ENCODE measurements at regions not wholly inside any gene's neighbourhood (a gene's known extent, or its start where the extent isn't known, plus 50 kb on each side); places are given as distances from the start of the nearest gene placed in this dataset.
A peak's percentile ranks its signal among the peaks of the same experiment; 100 is the strongest.
"Not testable (repeated sequence)": the region's sequence is repeated elsewhere in the genome, so short reads cannot be mapped to it uniquely, and the experiment has no call there.

DNA sequence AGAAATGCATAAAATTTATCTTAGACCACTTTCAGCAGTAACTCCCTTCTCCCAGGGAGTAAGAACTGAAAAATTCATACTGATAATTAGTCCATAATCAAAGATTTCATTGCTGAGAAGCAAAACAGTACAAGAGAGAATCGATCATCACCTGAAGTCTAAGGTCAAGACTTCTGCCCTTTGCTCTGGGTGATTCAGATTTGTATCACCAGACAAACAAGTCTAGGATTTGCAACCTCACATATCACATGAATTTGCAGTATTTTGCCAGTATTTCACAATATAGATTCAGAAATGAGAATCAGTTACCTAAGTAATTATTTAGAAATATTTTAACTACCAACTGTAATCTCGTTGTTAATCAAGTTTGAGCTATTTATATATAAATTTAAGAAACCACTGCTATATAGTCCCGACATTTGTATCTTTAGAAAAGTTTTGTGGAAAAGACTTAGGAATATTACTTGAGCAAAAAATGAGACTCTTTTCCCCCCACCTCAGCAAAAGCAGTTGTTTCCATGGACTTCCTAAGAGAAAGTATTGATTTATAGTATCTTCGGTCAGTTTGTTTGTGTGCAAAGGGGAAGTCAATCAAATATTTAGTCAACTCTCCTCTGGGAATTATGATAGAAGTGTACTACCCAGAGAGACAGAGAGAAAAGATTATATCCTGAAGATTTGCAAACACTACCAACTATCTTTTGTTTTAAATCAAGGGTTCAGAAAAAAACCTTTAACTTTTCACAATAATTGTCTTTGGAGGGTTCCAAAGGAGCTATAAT, 840.1 kb downstream of the TRHDE start:
- TF ChIP-seq POLR2A (IDR thresholded peaks at IDR 0.05), result no peak
- TF ChIP-seq, protein P1, sequence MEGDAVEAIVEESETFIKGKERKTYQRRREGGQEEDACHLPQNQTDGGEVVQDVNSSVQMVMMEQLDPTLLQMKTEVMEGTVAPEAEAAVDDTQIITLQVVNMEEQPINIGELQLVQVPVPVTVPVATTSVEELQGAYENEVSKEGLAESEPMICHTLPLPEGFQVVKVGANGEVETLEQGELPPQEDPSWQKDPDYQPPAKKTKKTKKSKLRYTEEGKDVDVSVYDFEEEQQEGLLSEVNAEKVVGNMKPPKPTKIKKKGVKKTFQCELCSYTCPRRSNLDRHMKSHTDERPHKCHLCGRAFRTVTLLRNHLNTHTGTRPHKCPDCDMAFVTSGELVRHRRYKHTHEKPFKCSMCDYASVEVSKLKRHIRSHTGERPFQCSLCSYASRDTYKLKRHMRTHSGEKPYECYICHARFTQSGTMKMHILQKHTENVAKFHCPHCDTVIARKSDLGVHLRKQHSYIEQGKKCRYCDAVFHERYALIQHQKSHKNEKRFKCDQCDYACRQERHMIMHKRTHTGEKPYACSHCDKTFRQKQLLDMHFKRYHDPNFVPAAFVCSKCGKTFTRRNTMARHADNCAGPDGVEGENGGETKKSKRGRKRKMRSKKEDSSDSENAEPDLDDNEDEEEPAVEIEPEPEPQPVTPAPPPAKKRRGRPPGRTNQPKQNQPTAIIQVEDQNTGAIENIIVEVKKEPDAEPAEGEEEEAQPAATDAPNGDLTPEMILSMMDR (IDR thresholded peaks at IDR 0.05), result no peak
- ATAC-seq (peak; percentile 82 to 97 (median 94)), DNase-seq (no peak)
- peak overlapping the region in 1 of 3 donors; percentile 9 for H3K4me3 ChIP-seq
- 25% methylated on average over 4 of the region's 4 CpGs for WGBS (ENCODE audit: insufficient coverage, low coverage, low lambda C conversion rate, missing lambda C conversion rate)
- H3K36me3 ChIP-seq, result no peaks in the 10 kb centered on the region
- H3K9me3 ChIP-seq, result no peaks in the 10 kb centered on the region
- H3K4me1 ChIP-seq, result peaks cover 0 to 4% (median 0%) of the 10 kb centered on the region in 4 donors
- H3K27me3 ChIP-seq, result no peaks in the 10 kb centered on the region
- intact Hi-C loops (cut with DNase I), result no loop called here
- peak overlapping the region in 2 of 3 donors; percentile 53 to 59 for H3K27ac ChIP-seq

DNA sequence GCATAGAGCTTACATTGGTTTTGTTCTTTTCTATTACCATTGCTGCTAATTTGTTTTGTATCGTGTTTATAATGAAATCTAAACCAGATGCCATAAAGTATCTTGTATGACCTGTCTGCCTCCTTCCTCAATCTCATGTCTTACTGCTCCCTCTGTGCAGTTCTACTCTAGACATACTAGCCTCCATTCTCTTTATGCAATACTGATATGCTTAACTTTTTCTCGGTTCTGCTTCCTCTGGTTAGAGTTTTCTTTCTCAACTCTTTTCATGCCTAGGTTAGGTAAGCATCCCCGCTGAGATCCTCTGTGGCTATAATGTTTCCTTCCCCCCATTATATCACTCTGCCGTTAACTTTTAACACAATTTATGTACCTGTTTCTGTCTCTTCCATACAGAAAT, 852.3 kb downstream of the TRHDE start:
- TF ChIP-seq POLR2A (IDR thresholded peaks at IDR 0.05), result no peak
- TF ChIP-seq, protein P1 (IDR thresholded peaks at IDR 0.05), result no peak
- Histone ChIP-seq H3K9me3 (no peaks in the 10 kb centered on the region), H3K36me3 (no peaks in the 10 kb centered on the region), H3K4me3 (no peak overlapping the region), H3K27me3 (no peaks in the 10 kb centered on the region), H3K27ac (no peak overlapping the region), H3K4me1 (peaks cover 0 to 6% (median 0%) of the 10 kb centered on the region in 4 donors)
- intact Hi-C loops (cut with DNase I), result no loop called here
- ATAC-seq (no peak), DNase-seq (no peak)
- WGBS (ENCODE audit: insufficient coverage, low coverage, low lambda C conversion rate, missing lambda C conversion rate), result 53% methylated on average over 4 of the region's 4 CpGs

DNA sequence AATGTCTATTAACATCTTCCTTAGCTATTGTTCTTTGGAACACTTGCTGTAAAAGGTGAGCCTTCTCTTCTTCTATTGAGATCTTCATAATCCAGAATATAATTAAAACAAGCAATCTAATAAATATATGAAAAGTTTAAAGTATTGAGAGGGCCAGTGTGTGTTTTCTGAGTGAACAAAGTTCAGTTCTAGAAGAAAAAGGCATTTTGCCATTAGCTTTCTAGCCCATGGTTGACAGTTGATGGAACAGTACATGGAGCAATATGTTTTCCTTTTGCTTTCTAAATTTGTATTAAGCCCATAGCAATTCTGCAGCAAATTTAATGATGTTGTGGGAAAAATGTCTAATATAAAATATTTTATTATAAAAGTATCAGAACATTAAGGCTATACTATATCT, 853.0 kb downstream of the TRHDE start:
- peak; percentile 66 to 79 (median 73) for ATAC-seq
- TF ChIP-seq, protein P1 (IDR thresholded peaks at IDR 0.05), result no peak
- TF ChIP-seq POLR2A (IDR thresholded peaks at IDR 0.05), result no peak
- no peak for DNase-seq

DNA sequence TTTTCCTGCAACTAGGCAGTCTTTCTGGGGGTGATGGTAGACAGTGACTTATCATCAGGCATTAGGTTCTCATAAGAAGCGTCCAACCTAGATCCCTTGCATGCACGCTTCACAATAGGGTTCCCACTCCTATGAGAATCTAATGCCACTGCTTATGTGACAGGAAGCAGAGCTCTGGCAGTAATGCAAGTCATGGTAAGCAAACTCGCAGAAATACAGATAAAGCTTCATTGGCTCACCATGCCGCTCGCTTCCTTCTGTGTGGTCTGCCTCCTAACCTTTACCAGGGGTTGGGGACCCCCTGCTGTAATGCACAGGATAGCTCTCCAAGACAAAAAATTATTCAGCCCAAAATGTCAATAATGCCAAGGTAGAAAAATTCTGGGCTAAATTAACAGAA, 864.2 kb downstream of the TRHDE start:
- intact Hi-C loops (cut with DNase I), result no loop called here
- H3K9me3 ChIP-seq, result no peaks in the 10 kb centered on the region

More for the DNA sequence above, 853.0 kb downstream of the TRHDE start:
- H3K4me3 ChIP-seq, result no peak overlapping the region
- no peaks in the 10 kb centered on the region for H3K36me3 ChIP-seq
- H3K9me3 ChIP-seq, result no peaks in the 10 kb centered on the region
- no peak overlapping the region for H3K27ac ChIP-seq
- intact Hi-C loops (cut with DNase I), result no loop called here
- H3K4me1 ChIP-seq, result peaks cover 0 to 6% (median 0%) of the 10 kb centered on the region in 4 donors
- H3K27me3 ChIP-seq, result no peaks in the 10 kb centered on the region

DNA sequence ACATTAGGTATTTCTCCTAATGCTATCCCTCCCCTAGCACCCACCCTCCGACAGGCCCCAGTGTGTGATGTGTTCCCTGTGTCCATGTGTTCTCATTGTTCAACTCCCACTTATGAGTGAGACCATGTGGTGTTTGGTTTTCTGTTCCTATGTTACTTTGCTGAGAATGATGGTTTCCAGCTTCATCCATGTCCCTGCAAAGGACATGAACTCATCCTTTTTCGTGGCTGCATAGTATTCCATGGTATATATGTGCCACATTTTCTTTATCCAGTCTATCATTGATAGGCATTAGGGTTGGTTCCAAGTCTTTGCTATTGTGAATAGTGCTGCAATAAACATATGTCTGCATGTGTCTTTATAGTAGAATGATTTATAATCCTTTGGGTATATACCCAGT, 867.5 kb downstream of the TRHDE start:
- H3K9me3 ChIP-seq; H3K27ac ChIP-seq; ATAC-seq; DNase-seq; H3K27me3 ChIP-seq; H3K36me3 ChIP-seq; H3K4me3 ChIP-seq; H3K4me1 ChIP-seq; intact Hi-C loops (cut with DNase I): not testable (repeated sequence)
- WGBS (ENCODE audit: insufficient coverage, low coverage, low lambda C conversion rate, missing lambda C conversion rate), result 62% methylated on average over 2 of the region's 2 CpGs

More for the DNA sequence above, 864.2 kb downstream of the TRHDE start:
- 0% methylated on average over 1 of the region's 5 CpGs for WGBS (ENCODE audit: insufficient coverage, low coverage, low lambda C conversion rate, missing lambda C conversion rate)
- no peak for TF ChIP-seq POLR2A (IDR thresholded peaks at IDR 0.05)
- TF ChIP-seq, protein P1 (IDR thresholded peaks at IDR 0.05), result no peak
- H3K36me3 ChIP-seq, result no peaks in the 10 kb centered on the region
- ATAC-seq (no peak), DNase-seq (no peak)
- H3K4me1 ChIP-seq, result no peaks in the 10 kb centered on the region
- no peak overlapping the region for H3K4me3 ChIP-seq
- no peak overlapping the region for H3K27ac ChIP-seq
- no peaks in the 10 kb centered on the region for H3K27me3 ChIP-seq
